ENCODE measurements at regions not wholly inside any gene's neighbourhood (a gene's known extent, or its start where the extent isn't known, plus 50 kb on each side); places are given as distances from the start of the nearest gene placed in this dataset.

- intact Hi-C loops (cut with DNase I): no loop called here
- 74 to 82% (median 81%) methylated on average over 5 of the region's 5 CpGs for WGBS, 4 donors
These were observed 58.5 kb upstream of the C1orf87 start for GRCh38 chr1:60132108-60132507.

GRCh38 chr1:60130703-60131102 is 57.1 kb upstream of the C1orf87 start:
- H3K4me1 ChIP-seq: peaks cover 0 to 4% (median 0%) of the 10 kb centered on the region in 12 donors
- 66 to 85% (median 82%) methylated on average over 3 of the region's 3 CpGs for WGBS, 4 donors
- H3K9me3 ChIP-seq: no peaks in the 10 kb centered on the region
- ATAC-seq (no peak), DNase-seq (no peak)
- no peak overlapping the region for H3K4me3 ChIP-seq
- H3K27ac ChIP-seq: no peak overlapping the region
- no peaks in the 10 kb centered on the region for H3K27me3 ChIP-seq
- intact Hi-C loops (cut with DNase I): no loop called here
- H3K36me3 ChIP-seq: no peaks in the 10 kb centered on the region
- TF ChIP-seq, protein P1, sequence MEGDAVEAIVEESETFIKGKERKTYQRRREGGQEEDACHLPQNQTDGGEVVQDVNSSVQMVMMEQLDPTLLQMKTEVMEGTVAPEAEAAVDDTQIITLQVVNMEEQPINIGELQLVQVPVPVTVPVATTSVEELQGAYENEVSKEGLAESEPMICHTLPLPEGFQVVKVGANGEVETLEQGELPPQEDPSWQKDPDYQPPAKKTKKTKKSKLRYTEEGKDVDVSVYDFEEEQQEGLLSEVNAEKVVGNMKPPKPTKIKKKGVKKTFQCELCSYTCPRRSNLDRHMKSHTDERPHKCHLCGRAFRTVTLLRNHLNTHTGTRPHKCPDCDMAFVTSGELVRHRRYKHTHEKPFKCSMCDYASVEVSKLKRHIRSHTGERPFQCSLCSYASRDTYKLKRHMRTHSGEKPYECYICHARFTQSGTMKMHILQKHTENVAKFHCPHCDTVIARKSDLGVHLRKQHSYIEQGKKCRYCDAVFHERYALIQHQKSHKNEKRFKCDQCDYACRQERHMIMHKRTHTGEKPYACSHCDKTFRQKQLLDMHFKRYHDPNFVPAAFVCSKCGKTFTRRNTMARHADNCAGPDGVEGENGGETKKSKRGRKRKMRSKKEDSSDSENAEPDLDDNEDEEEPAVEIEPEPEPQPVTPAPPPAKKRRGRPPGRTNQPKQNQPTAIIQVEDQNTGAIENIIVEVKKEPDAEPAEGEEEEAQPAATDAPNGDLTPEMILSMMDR (IDR thresholded peaks at IDR 0.05): no peak
- no peak for TF ChIP-seq POLR2A (IDR thresholded peaks at IDR 0.05)

More at GRCh38 chr1:60132108-60132507, 58.5 kb upstream of the C1orf87 start:
- Histone ChIP-seq H3K36me3 (no peaks in the 10 kb centered on the region), H3K9me3 (no peaks in the 10 kb centered on the region), H3K27me3 (no peaks in the 10 kb centered on the region), H3K27ac (no peak overlapping the region), H3K4me3 (no peak overlapping the region), H3K4me1 (peaks cover 0 to 4% (median 0%) of the 10 kb centered on the region in 12 donors)
- TF ChIP-seq, protein P1 (IDR thresholded peaks at IDR 0.05): no peak
- no peak for TF ChIP-seq POLR2A (IDR thresholded peaks at IDR 0.05)
- ATAC-seq (no peak), DNase-seq (no peak)

GRCh38 chr1:60129911-60130310 is 56.3 kb upstream of the C1orf87 start:
- Histone ChIP-seq H3K27me3 (no peaks in the 10 kb centered on the region), H3K9me3 (no peaks in the 10 kb centered on the region), H3K27ac (no peak overlapping the region), H3K4me1 (peaks cover 0 to 4% (median 0%) of the 10 kb centered on the region in 12 donors), H3K36me3 (no peaks in the 10 kb centered on the region), H3K4me3 (no peak overlapping the region)
- DNase-seq (no peak), ATAC-seq (no peak)
- 62 to 67% (median 66%) methylated on average over 4 of the region's 4 CpGs for WGBS, 4 donors
- intact Hi-C loops (cut with DNase I): loop anchor here in 7 of 10 donors (5.0 to 10.0 kb wide), 2 partner anchors 153 to 155 kb away; no protein-coding TSS in a partner anchor
- TF ChIP-seq, protein P1 (IDR thresholded peaks at IDR 0.05): no peak
- TF ChIP-seq POLR2A (IDR thresholded peaks at IDR 0.05): no peak

DNA sequence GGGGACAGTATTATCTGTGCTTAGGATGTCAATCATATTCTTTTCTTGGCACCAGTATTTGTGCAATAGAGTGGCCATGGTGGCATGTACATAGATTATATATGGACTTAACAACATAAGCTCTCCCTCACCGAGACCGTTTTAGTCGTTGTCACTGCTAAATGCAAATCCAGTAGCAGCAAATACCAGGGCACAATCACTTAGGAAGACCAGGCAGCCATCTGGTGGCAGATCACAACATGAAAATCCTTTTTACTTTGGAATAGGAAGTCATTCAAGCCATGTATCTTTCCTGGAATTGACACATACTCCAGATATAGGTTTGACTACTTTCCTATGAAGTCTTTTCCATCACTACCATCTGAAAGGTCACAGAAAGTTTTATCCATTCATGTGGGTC is 53.2 kb upstream of the C1orf87 start:
- TF ChIP-seq, protein P1 (IDR thresholded peaks at IDR 0.05): peak in 2 of 12 donors; percentile 28 to 35
- no peak for TF ChIP-seq POLR2A (IDR thresholded peaks at IDR 0.05)
- Histone ChIP-seq H3K27ac (no peak overlapping the region), H3K27me3 (no peaks in the 10 kb centered on the region), H3K9me3 (no peaks in the 10 kb centered on the region), H3K4me1 (no peaks in the 10 kb centered on the region), H3K4me3 (no peak overlapping the region), H3K36me3 (no peaks in the 10 kb centered on the region)
- ATAC-seq (no peak), DNase-seq (no peak)
- intact Hi-C loops (cut with DNase I): loop anchor here in 7 of 10 donors (5.0 to 10.0 kb wide), 2 partner anchors 149 to 152 kb away; no protein-coding TSS in a partner anchor
- 32 to 43% (median 38%) methylated on average over 3 of the region's 3 CpGs for WGBS, 4 donors
